Parathyroid adenoma (tissue), 2 donors: ENCODE measurements at regions not wholly inside any gene's neighbourhood (a gene's known extent, or its start where the extent isn't known, plus 50 kb on each side); places are given as distances from the start of the nearest gene placed in this dataset.
A peak's percentile ranks its signal among the peaks of the same experiment; 100 is the strongest.

Experiments used
- H2AFZ ChIP-seq: fragments of 300-600 bp; sonication (generic); one replicate; pipeline ENCODE4 v1.7.0; 2017; ENCODE audit warnings: antibody characterized with exemption, mild to moderate bottlenecking
- H3K27ac ChIP-seq: fragments of 300-600 bp; sonication (generic); one replicate; pipeline ENCODE4 v1.7.0; 2017
- H3K27me3 ChIP-seq: fragments of 300-600 bp; sonication (generic); one replicate; pipeline ENCODE4 v1.7.0; 2017; ENCODE audit warnings: low read length; ENCODE audit not compliant: control insufficient read depth, insufficient read depth
- H3K36me3 ChIP-seq: fragments of 300-600 bp; sonication (generic); one replicate; pipeline ENCODE4 v1.7.0; 2017; ENCODE audit warnings: low read length; ENCODE audit not compliant: control insufficient read depth, insufficient read depth
- H3K4me1 ChIP-seq: fragments of 300-600 bp; sonication (generic); one replicate; pipeline ENCODE4 v1.7.0; 2017; ENCODE audit warnings: control low read depth
- H3K4me2 ChIP-seq: fragments of 300-600 bp; sonication (generic); one replicate; pipeline ENCODE4 v1.7.0; 2017; ENCODE audit warnings: low read length
- H3K4me3 ChIP-seq: fragments of 300-600 bp; sonication (generic); one replicate; pipeline ENCODE4 v1.7.0; 2017; ENCODE audit warnings: low read depth, low read length
- H3K79me2 ChIP-seq: fragments of 300-600 bp; sonication (generic); one replicate; pipeline ENCODE4 v1.7.0; 2017; ENCODE audit warnings: control low read depth
- H3K9ac ChIP-seq: fragments of 300-600 bp; sonication (generic); one replicate; pipeline ENCODE4 v1.7.0; 2017; ENCODE audit warnings: mild to moderate bottlenecking
- H3K9me3 ChIP-seq: fragments of 300-600 bp; sonication (generic); one replicate; pipeline ENCODE4 v1.7.0; 2017; ENCODE audit warnings: low read length; ENCODE audit not compliant: control insufficient read depth
- TF ChIP-seq, protein P1 (sequence below): fragments of 300-600 bp; sonication (generic); IDR thresholded peaks from one replicate; pipeline ENCODE4 v1.7.0; 2017; ENCODE audit warnings: antibody characterized with exemption, mild to moderate bottlenecking
- donor health status: primary hyperparathyroidism.

DNA sequence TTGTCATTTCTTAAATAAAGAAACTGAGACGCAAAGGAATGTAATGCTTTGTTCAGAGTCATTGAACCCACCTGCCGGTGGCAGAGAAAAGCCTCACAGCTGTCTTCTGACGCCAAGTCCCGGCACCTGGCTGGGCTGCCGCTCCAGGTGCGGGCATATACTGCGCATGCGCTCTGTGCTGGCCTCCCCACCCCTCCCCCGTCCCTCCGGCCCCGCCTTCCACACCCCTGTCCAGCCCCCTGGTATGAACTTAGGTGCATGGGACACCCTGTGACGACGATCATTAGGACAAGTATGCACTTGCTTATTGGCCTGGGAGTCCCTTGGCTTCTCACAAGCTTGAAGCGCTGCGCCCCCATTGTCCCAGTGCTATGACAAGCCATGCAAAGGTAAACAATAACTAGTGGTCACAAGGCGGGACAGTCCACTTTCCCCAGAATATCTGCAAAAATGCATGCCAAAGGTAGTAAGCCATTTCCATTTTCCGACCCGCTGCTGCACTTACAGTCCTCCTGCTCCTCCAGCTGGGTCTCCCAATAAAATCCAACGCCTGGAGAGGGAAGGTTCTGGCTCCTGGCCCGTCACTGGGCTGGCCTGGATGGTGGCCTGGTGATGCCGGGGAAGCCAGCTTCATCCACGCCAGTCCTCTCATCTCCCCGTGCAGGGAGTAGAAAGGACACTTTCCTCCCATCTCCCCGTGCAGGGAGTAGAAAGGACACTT, 100.4 kb downstream of the PSMG1 start:
- H3K9me3 ChIP-seq: no peaks in the 10 kb centered on the region
- H3K79me2 ChIP-seq: no peaks in the 10 kb centered on the region
- H2AFZ ChIP-seq: peak overlapping the region; percentile 62
- H3K36me3 ChIP-seq: no peaks in the 10 kb centered on the region
- no peaks in the 10 kb centered on the region for H3K27me3 ChIP-seq
- TF ChIP-seq, protein P1, sequence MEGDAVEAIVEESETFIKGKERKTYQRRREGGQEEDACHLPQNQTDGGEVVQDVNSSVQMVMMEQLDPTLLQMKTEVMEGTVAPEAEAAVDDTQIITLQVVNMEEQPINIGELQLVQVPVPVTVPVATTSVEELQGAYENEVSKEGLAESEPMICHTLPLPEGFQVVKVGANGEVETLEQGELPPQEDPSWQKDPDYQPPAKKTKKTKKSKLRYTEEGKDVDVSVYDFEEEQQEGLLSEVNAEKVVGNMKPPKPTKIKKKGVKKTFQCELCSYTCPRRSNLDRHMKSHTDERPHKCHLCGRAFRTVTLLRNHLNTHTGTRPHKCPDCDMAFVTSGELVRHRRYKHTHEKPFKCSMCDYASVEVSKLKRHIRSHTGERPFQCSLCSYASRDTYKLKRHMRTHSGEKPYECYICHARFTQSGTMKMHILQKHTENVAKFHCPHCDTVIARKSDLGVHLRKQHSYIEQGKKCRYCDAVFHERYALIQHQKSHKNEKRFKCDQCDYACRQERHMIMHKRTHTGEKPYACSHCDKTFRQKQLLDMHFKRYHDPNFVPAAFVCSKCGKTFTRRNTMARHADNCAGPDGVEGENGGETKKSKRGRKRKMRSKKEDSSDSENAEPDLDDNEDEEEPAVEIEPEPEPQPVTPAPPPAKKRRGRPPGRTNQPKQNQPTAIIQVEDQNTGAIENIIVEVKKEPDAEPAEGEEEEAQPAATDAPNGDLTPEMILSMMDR: no peak
- H3K4me1 ChIP-seq: peaks cover 3% of the 10 kb centered on the region
- H3K4me3 ChIP-seq: no peak overlapping the region
- peak overlapping the region; percentile 69 for H3K27ac ChIP-seq
- H3K9ac ChIP-seq: peak overlapping the region; percentile 21
- peak overlapping the region; percentile 64 for H3K4me2 ChIP-seq

DNA sequence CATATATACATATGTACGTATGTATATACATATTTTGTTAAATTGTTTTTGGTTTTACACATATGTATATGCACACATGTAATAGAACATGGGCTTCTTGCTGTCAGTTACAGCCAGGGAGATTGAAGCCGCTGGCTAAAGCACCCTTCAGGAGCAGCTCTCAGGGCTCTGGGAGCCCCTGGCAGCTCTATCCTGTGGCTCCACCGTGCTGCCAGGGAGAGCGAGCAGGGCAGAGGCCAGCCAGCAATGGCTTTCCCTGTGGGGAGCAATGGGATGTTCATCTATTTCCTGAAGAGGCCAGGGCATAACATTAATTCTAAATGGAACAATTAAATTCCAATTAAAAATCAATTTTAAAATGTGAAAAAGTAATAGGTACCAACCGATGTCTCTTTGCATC, 102.9 kb downstream of the PSMG1 start:
- H3K4me2 ChIP-seq: no peak overlapping the region
- peaks cover 3% of the 10 kb centered on the region for H3K4me1 ChIP-seq
- H3K36me3 ChIP-seq: no peaks in the 10 kb centered on the region
- H3K4me3 ChIP-seq: no peak overlapping the region
- H3K27me3 ChIP-seq: no peaks in the 10 kb centered on the region
- no peak overlapping the region for H3K9ac ChIP-seq
- no peak overlapping the region for H2AFZ ChIP-seq
- H3K27ac ChIP-seq: no peak overlapping the region
- no peaks in the 10 kb centered on the region for H3K79me2 ChIP-seq
- no peaks in the 10 kb centered on the region for H3K9me3 ChIP-seq
- TF ChIP-seq, protein P1: no peak

DNA sequence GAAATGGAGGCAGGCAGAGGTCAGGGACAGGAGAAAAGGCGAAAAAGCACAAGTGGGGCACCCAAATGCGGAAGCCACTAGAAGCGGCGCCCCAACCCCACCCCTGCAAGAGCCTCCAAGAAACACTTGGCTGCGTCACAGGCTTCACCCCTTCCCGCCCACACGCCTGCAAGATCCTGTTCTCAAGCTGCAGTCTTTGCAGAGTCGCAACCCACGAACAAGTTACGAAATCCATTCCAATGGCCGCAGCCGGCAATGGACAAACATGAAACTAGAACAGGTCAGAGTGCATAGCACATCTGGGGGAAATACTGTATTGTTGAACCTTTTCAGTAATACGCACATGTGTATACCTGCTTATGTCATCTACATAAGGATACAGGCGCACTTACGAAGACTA, 103.6 kb downstream of the PSMG1 start:
- Histone ChIP-seq H3K27ac (no peak overlapping the region), H3K9me3 (no peaks in the 10 kb centered on the region), H3K4me2 (no peak overlapping the region), H2AFZ (no peak overlapping the region), H3K79me2 (no peaks in the 10 kb centered on the region), H3K4me1 (peaks cover 3% of the 10 kb centered on the region), H3K36me3 (no peaks in the 10 kb centered on the region), H3K9ac (no peak overlapping the region), H3K27me3 (no peaks in the 10 kb centered on the region), H3K4me3 (no peak overlapping the region)
- TF ChIP-seq, protein P1: no peak

DNA sequence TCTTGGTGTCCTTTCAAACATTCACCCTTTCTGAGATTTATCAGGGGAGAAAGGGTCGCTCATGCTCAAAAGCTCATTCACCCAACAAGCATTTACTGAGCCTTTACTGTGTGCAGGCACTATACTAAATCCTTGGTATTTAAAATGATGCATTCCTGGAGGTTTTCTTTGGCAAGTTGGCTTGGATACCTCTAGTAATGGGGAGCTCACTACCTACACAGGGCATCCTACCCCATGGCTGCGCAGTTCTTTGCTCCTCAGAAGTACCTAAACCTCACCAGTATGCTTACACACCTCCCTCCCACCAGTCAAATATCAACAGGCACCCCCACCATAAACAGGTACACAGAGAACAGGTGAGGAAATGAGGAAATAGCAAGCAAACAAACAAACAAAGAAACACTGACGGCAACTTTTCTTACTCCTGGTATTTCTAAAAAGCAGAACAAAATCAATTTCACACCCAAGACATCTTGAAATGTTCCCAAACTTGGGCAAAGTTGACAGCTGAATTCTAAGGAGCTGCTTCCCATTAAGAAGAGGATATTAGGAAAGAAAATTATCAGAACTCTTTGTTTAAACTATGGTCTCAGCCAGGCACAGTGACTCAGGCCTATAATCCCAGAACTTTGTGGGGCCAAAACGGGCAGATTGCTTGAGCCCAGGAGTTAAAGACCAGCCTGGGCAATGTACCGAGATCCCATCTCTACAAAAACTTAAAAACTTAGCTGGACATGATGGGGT, 104.8 kb downstream of the PSMG1 start:
- no peaks in the 10 kb centered on the region for H3K79me2 ChIP-seq
- H3K36me3 ChIP-seq: no peaks in the 10 kb centered on the region
- no peaks in the 10 kb centered on the region for H3K27me3 ChIP-seq
- no peaks in the 10 kb centered on the region for H3K9me3 ChIP-seq
- H3K4me2 ChIP-seq: no peak overlapping the region
- H2AFZ ChIP-seq: no peak overlapping the region
- no peak overlapping the region for H3K4me3 ChIP-seq
- H3K9ac ChIP-seq: no peak overlapping the region
- H3K4me1 ChIP-seq: peaks cover 3% of the 10 kb centered on the region
- H3K27ac ChIP-seq: no peak overlapping the region
- TF ChIP-seq, protein P1: no peak
